ENCODE measurements at regions not wholly inside any gene's neighbourhood (a gene's known extent, or its start where the extent isn't known, plus 50 kb on each side); places are given as distances from the start of the nearest gene placed in this dataset.

GRCh38 chr2:103526757-103527156, 764.9 kb downstream of the TMEM182 start:
- DNase-seq: no peak

GRCh38 chr2:103527278-103527677, 765.4 kb downstream of the TMEM182 start:
- DNase-seq: no peak

GRCh38 chr2:103529798-103530502, 768.1 kb downstream of the TMEM182 start:
- DNase-seq: no peak

- no peak for DNase-seq
These were observed 790.9 kb downstream of the TMEM182 start for GRCh38 chr2:103552775-103553174.

- DNase-seq: no peak
These were observed 833.0 kb downstream of the TMEM182 start for GRCh38 chr2:103594823-103595222.

GRCh38 chr2:103605071-103605780, 843.4 kb downstream of the TMEM182 start:
- no peak for DNase-seq

- no peak for DNase-seq
These were observed 853.8 kb downstream of the TMEM182 start for GRCh38 chr2:103615611-103616105.

- DNase-seq: no peak
These were observed 855.1 kb downstream of the TMEM182 start for GRCh38 chr2:103616891-103617290.

- DNase-seq: no peak
These were observed 856.3 kb downstream of the TMEM182 start for GRCh38 chr2:103618112-103618511.

GRCh38 chr2:103627301-103627700, 865.5 kb downstream of the TMEM182 start:
- DNase-seq: no peak

GRCh38 chr2:103638978-103639377, 877.1 kb downstream of the TMEM182 start:
- DNase-seq: no peak

GRCh38 chr2:103656558-103656957, 894.7 kb downstream of the TMEM182 start:
- no peak for DNase-seq

GRCh38 chr2:103660519-103660918, 898.7 kb downstream of the TMEM182 start:
- no peak for DNase-seq

GRCh38 chr2:103660947-103661346, 899.1 kb downstream of the TMEM182 start:
- DNase-seq: no peak

GRCh38 chr2:103664690-103665089, 902.9 kb downstream of the TMEM182 start:
- no peak for DNase-seq

- no peak for DNase-seq
These were observed 905.6 kb downstream of the TMEM182 start for GRCh38 chr2:103667335-103667884.

- DNase-seq: no peak
These were observed 907.7 kb downstream of the TMEM182 start for GRCh38 chr2:103669531-103669930.

All from hippocampal formation (tissue), 2 donors.